ENCODE measurements at regions not wholly inside any gene's neighbourhood (a gene's known extent, or its start where the extent isn't known, plus 50 kb on each side); places are given as distances from the start of the nearest gene placed in this dataset.

DNA sequence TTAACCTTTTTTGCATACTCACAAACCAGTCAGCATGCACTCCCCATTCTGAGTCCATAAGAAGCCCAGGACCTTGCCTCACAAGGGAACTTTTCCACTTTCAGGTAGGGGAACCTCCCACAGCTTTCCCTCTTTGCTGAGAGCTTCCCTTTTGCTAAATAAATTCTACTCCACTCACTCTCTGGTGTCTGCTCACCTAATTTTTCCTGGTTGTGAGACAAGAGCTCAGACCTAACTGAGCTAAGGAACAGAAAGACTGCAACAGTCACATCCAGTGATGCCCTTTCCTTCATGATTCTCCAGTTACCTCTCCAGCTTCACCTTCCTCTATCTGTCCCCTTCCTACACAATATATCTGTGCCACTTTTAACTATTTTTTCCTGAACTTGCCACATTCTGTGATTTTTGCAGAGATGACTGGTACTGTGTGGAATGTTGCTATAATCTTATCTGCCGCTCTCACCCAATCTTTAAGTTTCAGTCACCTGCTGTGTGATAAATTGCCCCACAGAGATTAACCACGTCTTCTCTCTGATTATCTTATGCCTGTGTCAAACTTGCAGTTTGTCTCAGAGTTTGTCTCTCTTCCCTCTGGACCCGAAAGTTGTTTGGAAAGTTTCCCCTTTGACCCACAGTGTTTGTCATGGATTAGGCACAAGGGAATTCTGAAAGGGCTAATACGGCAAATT lies 737.1 kb upstream of the FLRT2 start:
- no peaks in the 10 kb centered on the region for H3K27me3 ChIP-seq
- H3K4me3 ChIP-seq (ENCODE audit: low read depth in 1 of 2, low read length in 1 of 2), result no peak overlapping the region
- H3K4me1 ChIP-seq (ENCODE audit: control insufficient read depth in 1 of 2, insufficient read depth in 1 of 2, low read depth in 1 of 2, low read length in 1 of 2), result no peaks in the 10 kb centered on the region
- no peak overlapping the region for H3K27ac ChIP-seq
- TF ChIP-seq, protein P1, sequence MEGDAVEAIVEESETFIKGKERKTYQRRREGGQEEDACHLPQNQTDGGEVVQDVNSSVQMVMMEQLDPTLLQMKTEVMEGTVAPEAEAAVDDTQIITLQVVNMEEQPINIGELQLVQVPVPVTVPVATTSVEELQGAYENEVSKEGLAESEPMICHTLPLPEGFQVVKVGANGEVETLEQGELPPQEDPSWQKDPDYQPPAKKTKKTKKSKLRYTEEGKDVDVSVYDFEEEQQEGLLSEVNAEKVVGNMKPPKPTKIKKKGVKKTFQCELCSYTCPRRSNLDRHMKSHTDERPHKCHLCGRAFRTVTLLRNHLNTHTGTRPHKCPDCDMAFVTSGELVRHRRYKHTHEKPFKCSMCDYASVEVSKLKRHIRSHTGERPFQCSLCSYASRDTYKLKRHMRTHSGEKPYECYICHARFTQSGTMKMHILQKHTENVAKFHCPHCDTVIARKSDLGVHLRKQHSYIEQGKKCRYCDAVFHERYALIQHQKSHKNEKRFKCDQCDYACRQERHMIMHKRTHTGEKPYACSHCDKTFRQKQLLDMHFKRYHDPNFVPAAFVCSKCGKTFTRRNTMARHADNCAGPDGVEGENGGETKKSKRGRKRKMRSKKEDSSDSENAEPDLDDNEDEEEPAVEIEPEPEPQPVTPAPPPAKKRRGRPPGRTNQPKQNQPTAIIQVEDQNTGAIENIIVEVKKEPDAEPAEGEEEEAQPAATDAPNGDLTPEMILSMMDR (IDR thresholded peaks at IDR 0.05), result no peak
- no peaks in the 10 kb centered on the region for H3K9me3 ChIP-seq
- H3K36me3 ChIP-seq, result no peaks in the 10 kb centered on the region

DNA sequence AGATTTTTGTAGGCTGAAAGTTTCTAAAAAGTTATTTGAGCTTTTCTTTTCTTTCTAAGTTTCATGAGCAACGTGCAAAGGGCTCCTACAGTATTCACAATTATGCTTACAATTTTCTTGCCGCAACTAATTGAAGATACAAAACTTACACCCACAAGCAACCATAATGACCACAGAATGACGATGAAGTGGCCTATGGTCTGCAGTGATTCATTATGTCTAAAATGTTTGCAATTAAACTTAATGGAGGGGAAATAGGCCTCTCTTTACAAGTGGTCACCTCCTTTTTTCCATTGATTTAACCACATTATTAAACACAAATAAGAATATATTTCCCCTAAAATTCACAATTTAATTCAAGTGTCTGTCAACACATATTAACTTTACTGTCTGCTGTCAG lies 732.6 kb upstream of the FLRT2 start:
- TF ChIP-seq, protein P1 (IDR thresholded peaks at IDR 0.05), result no peak
- H3K4me1 ChIP-seq (ENCODE audit: control insufficient read depth in 1 of 2, insufficient read depth in 1 of 2, low read depth in 1 of 2, low read length in 1 of 2), result no peaks in the 10 kb centered on the region
- H3K27me3 ChIP-seq, result no peaks in the 10 kb centered on the region
- no peaks in the 10 kb centered on the region for H3K36me3 ChIP-seq
- no peak overlapping the region for H3K27ac ChIP-seq
- H3K4me3 ChIP-seq (ENCODE audit: low read depth in 1 of 2, low read length in 1 of 2), result no peak overlapping the region
- no peaks in the 10 kb centered on the region for H3K9me3 ChIP-seq

DNA sequence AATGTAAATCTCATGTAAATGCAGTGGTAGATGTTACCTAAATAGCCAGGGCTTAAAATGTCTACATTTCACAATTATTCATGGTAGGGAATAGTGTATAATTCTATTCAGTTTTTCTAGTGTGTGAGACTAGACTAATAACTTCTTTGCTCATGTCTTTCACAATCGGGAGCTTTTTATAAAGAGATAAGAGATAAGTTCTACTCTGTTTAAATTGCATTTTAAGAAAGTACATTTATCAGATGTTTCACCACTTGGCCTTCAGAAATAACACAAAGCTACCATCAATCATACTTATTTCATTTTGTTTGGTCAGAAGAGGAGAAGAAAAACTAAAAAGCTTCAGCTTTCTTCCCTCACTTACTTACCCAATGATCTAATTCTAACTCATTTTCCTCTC lies 725.5 kb upstream of the FLRT2 start:
- no peaks in the 10 kb centered on the region for H3K9me3 ChIP-seq
- H3K27me3 ChIP-seq, result no peaks in the 10 kb centered on the region
- no peaks in the 10 kb centered on the region for H3K4me1 ChIP-seq (ENCODE audit: control insufficient read depth in 1 of 2, insufficient read depth in 1 of 2, low read depth in 1 of 2, low read length in 1 of 2)
- no peaks in the 10 kb centered on the region for H3K36me3 ChIP-seq
- H3K27ac ChIP-seq, result no peak overlapping the region
- no peak overlapping the region for H3K4me3 ChIP-seq (ENCODE audit: low read depth in 1 of 2, low read length in 1 of 2)
- TF ChIP-seq, protein P1 (IDR thresholded peaks at IDR 0.05), result no peak

DNA sequence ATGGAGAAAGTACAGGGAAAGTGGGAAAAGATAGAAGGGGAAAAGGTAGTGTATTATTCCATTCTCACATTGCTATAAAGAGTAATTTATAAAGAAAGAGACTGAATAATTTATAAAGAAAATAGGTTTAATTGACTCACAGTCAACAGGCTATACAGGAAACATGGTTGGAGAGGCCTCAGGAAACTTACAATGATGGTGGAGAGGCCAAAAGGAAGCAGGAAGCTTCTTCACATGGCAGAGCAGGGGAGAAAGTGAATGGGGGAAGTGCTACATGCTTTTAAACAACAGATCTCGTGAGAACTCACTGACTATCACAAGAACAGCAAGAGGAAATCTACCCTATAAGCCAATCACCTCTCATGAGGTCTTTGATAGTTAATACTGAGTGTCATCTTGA lies 725.0 kb upstream of the FLRT2 start:
- Histone ChIP-seq H3K4me1 (ENCODE audit: control insufficient read depth in 1 of 2, insufficient read depth in 1 of 2, low read depth in 1 of 2, low read length in 1 of 2) (no peaks in the 10 kb centered on the region), H3K4me3 (ENCODE audit: low read depth in 1 of 2, low read length in 1 of 2) (no peak overlapping the region), H3K9me3 (no peaks in the 10 kb centered on the region), H3K36me3 (no peaks in the 10 kb centered on the region), H3K27me3 (no peaks in the 10 kb centered on the region), H3K27ac (no peak overlapping the region)
- TF ChIP-seq, protein P1 (IDR thresholded peaks at IDR 0.05), result no peak

DNA sequence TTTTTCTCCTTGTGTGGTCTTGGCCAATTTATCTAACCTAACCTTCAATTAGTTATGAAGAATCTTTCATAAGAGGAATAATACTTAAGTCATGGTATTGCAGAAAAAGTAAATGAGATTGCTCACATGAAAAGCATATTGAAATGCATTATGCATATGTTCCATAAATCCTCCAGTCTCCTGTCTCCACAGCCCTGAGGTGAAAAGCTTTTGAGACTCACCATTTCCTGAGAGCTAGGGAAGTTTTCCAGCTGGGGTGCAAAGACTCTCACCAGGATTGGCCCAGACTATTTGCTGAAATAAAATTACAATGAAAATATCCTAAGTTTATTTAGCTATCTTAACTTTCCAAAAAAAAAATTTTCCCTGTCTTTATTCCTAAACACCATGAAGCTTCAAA lies 723.8 kb upstream of the FLRT2 start:
- Histone ChIP-seq H3K4me1 (ENCODE audit: control insufficient read depth in 1 of 2, insufficient read depth in 1 of 2, low read depth in 1 of 2, low read length in 1 of 2) (no peaks in the 10 kb centered on the region), H3K27me3 (no peaks in the 10 kb centered on the region), H3K36me3 (no peaks in the 10 kb centered on the region), H3K27ac (no peak overlapping the region), H3K4me3 (ENCODE audit: low read depth in 1 of 2, low read length in 1 of 2) (no peak overlapping the region), H3K9me3 (no peaks in the 10 kb centered on the region)
- TF ChIP-seq, protein P1 (IDR thresholded peaks at IDR 0.05), result no peak
